K562 (cell line): ENCODE measurements at regions not wholly inside any gene's neighbourhood (a gene's known extent, or its start where the extent isn't known, plus 50 kb on each side); places are given as distances from the start of the nearest gene placed in this dataset.

Experiments
- BCL6 ChIP-seq: fragments of 250-450 bp; sonication (Bioruptor Pico); IDR thresholded peaks from 2 replicates; pipeline ENCODE4 v1.4.0; 2020
- ETV1 ChIP-seq: fragments of 450-650 bp; conservative IDR thresholded peaks from 2 replicates; pipeline ENCODE4 v1.6.1; 2016; ENCODE audit warnings: missing genetic modification characterization, control low read depth, low read depth, missing compliant biosample characterization
- HIVEP1 ChIP-seq: fragments of 250-450 bp; sonication (Bioruptor Pico); IDR thresholded peaks from 2 replicates; pipeline ENCODE4 v1.4.0; 2020; ENCODE audit warnings: mild to moderate bottlenecking
- HNRNPH1 ChIP-seq: fragments of 200-400 bp; formaldehyde crosslinking; optimal IDR thresholded peaks from 2 replicates; pipeline ENCODE3; 2017; ENCODE audit warnings: low read depth, mild to moderate bottlenecking, low read length, moderate library complexity
- PHB ChIP-seq: fragments of 250-450 bp; sonication (Bioruptor Pico); IDR thresholded peaks from 2 replicates; pipeline ENCODE4 v1.5.0; 2021
- ZNF324 ChIP-seq: fragments of 250-450 bp; sonication (Bioruptor Pico); IDR thresholded peaks from 2 replicates; pipeline ENCODE4 v1.4.0; 2020; ENCODE audit warnings: mild to moderate bottlenecking
- ZNF408 ChIP-seq: fragments of 250-450 bp; sonication (Bioruptor Pico); IDR thresholded peaks from 2 replicates; pipeline ENCODE4 v1.4.0; 2020; ENCODE audit warnings: low read depth, mild to moderate bottlenecking, moderate library complexity
- ZNF551 ChIP-seq: fragments of 250-450 bp; sonication (Bioruptor Pico); IDR thresholded peaks from 2 replicates; pipeline ENCODE4 v1.5.0; 2021; ENCODE audit warnings: mild to moderate bottlenecking, moderate library complexity
- ZNF699 ChIP-seq: fragments of 250-450 bp; sonication (Bioruptor Pico); IDR thresholded peaks from 2 replicates; pipeline ENCODE4 v1.8.0; 2021; ENCODE audit warnings: mild to moderate bottlenecking, moderate library complexity; ENCODE audit not compliant: insufficient replicate concordance
- TF ChIP-seq, protein P1 (sequence below): fragments of 450-650 bp; formaldehyde crosslinking; IDR thresholded peaks from 2 replicates; pipeline ENCODE4 v1.4.0; 2022; ENCODE audit warnings: missing genetic modification characterization
- TF ChIP-seq, protein P2 (sequence below): fragments of 250-450 bp; sonication (Bioruptor Pico); IDR thresholded peaks from 2 replicates; pipeline ENCODE4 v1.8.0; 2022; ENCODE audit warnings: moderate library complexity, mild to moderate bottlenecking, inconsistent platforms
- TF ChIP-seq, protein P3 (sequence below): fragments of 450-650 bp; IDR thresholded peaks from 2 replicates; pipeline ENCODE4 v1.6.1; 2017; ENCODE audit warnings: antibody characterized with exemption

DNA sequence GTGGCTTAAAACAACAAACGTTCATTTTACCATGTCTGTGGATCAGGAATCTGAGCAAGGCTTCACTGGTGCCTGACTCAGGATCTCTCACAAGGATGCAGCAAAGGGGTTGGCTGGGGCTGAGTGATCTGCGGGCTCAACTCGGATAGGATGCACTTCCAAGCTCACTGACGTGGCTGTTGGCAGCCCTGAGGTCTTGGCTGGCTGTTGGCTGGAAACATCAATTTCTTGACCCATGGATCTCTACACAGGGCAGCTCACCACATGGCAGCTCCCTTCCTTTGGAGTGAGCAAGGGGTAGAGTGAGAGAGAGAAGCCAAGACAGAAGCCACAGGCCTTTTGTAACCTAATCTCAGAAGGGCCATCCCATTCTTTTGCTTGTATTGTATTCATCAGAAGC, 202.1 kb downstream of the NXNL2 start (continued):
- TF ChIP-seq, protein P1, sequence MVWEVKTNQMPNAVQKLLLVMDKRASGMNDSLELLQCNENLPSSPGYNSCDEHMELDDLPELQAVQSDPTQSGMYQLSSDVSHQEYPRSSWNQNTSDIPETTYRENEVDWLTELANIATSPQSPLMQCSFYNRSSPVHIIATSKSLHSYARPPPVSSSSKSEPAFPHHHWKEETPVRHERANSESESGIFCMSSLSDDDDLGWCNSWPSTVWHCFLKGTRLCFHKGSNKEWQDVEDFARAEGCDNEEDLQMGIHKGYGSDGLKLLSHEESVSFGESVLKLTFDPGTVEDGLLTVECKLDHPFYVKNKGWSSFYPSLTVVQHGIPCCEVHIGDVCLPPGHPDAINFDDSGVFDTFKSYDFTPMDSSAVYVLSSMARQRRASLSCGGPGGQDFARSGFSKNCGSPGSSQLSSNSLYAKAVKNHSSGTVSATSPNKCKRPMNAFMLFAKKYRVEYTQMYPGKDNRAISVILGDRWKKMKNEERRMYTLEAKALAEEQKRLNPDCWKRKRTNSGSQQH (CRISPR knock-in tag): no peak
- TF ChIP-seq PHB: no peak
- no peak for TF ChIP-seq ETV1 (tag)
- TF ChIP-seq ZNF408 (CRISPR knock-in tag): no peak
- TF ChIP-seq ZNF699 (CRISPR knock-in tag): no peak
- TF ChIP-seq, protein P2, sequence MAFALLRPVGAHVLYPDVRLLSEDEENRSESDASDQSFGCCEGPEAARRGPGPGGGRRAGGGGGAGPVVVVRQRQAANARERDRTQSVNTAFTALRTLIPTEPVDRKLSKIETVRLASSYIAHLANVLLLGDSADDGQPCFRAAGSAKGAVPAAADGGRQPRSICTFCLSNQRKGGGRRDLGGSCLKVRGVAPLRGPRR: no peak
- no peak for TF ChIP-seq ZNF324 (CRISPR knock-in tag)
- TF ChIP-seq BCL6: no peak
- no peak for TF ChIP-seq ZNF551 (CRISPR knock-in tag)
- no peak for TF ChIP-seq HIVEP1 (CRISPR knock-in tag)
- TF ChIP-seq, protein P3, sequence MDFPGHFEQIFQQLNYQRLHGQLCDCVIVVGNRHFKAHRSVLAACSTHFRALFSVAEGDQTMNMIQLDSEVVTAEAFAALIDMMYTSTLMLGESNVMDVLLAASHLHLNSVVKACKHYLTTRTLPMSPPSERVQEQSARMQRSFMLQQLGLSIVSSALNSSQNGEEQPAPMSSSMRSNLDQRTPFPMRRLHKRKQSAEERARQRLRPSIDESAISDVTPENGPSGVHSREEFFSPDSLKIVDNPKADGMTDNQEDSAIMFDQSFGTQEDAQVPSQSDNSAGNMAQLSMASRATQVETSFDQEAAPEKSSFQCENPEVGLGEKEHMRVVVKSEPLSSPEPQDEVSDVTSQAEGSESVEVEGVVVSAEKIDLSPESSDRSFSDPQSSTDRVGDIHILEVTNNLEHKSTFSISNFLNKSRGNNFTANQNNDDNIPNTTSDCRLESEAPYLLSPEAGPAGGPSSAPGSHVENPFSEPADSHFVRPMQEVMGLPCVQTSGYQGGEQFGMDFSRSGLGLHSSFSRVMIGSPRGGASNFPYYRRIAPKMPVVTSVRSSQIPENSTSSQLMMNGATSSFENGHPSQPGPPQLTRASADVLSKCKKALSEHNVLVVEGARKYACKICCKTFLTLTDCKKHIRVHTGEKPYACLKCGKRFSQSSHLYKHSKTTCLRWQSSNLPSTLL: no peak
- TF ChIP-seq HNRNPH1: no peak
